CD4-positive, alpha-beta T cell (primary cell): ENCODE measurements at regions not wholly inside any gene's neighbourhood (a gene's known extent, or its start where the extent isn't known, plus 50 kb on each side); places are given as distances from the start of the nearest gene placed in this dataset.

Experiments
- ATAC-seq: fragments of 200-7000 bp; cut with Tn5 transposase; one replicate; pipeline ENCODE4 v1.10.0; 2022; ENCODE audit warnings: mild to moderate bottlenecking; ENCODE audit not compliant: poor library complexity
- CTCF ChIA-PET: fragments of 350-600 bp; sonication (Branson Sonifier 250); formaldehyde crosslinking; loops from one replicate; lab custom pipeline; 2021; ENCODE audit warnings: antibody characterized with exemption, inconsistent platforms; lab: Charles Lee
- POLR2A ChIA-PET: fragments of 350-600 bp; sonication (Branson Sonifier 250); formaldehyde crosslinking; loops from one replicate; lab custom pipeline; 2021; ENCODE audit warnings: antibody characterized with exemption, inconsistent platforms; lab: Charles Lee
- DNase-seq, 14 experiments: peaks; one replicate each; pipeline ENCODE4 v3.0.0-alpha.2; 2013 to 2020; ENCODE audit warnings: mixed read lengths in 2 of 14
- H3K27ac ChIP-seq, 2 donors: one replicate each; pipeline versions ENCODE4 v1.5.1 to v1.7.0; 2013; ENCODE audit warnings: low read length in 2 of 2, low read depth in 1 of 2, mild to moderate bottlenecking in 1 of 2
- H3K27me3 ChIP-seq, 2 experiments: 1 replicate in 1 of 2; 2 replicates in 1 of 2; pipeline versions ENCODE4 v1.6.1 to v1.7.0; 2013; ENCODE audit warnings: low read length in 2 of 2, control low read depth in 1 of 2, mild to moderate bottlenecking in 1 of 2, moderate library complexity in 1 of 2; ENCODE audit not compliant: insufficient read depth in 2 of 2, control insufficient read depth in 1 of 2
- H3K36me3 ChIP-seq: one replicate; pipeline ENCODE4 v1.6.1; 2013; ENCODE audit warnings: low read length, control low read depth; ENCODE audit not compliant: insufficient read depth
- H3K4me1 ChIP-seq: one replicate; pipeline ENCODE4 v1.6.1; 2013; ENCODE audit warnings: low read length, control low read depth; ENCODE audit not compliant: insufficient read depth
- H3K4me3 ChIP-seq: one replicate; pipeline ENCODE4 v1.5.1; 2013; ENCODE audit warnings: mild to moderate bottlenecking, low read length, moderate library complexity
- H3K9me3 ChIP-seq, 2 experiments: 1 replicate in 1 of 2; 2 replicates in 1 of 2; pipeline versions ENCODE4 v1.6.1 to v1.7.0; 2013; ENCODE audit warnings: low read length in 2 of 2, mild to moderate bottlenecking in 2 of 2, control low read depth in 1 of 2, moderate library complexity in 1 of 2; ENCODE audit not compliant: control insufficient read depth in 1 of 2, insufficient read depth in 1 of 2
- H3K27ac Mint-ChIP-seq: one replicate; pipeline ENCODE4 v1.8.0; 2020; ENCODE audit warnings: mixed read lengths
- H3K27me3 Mint-ChIP-seq: one replicate; pipeline ENCODE4 v1.8.0; 2021; ENCODE audit warnings: mixed read lengths
- H3K36me3 Mint-ChIP-seq: one replicate; pipeline ENCODE4 v1.8.0; 2021; ENCODE audit warnings: low read depth, mixed read lengths
- H3K4me1 Mint-ChIP-seq: one replicate; pipeline ENCODE4 v1.8.0; 2021; ENCODE audit warnings: low read depth, mixed read lengths
- H3K4me3 Mint-ChIP-seq: one replicate; pipeline ENCODE4 v1.8.0; 2020; ENCODE audit warnings: mild to moderate bottlenecking, mixed read lengths
- H3K9me3 Mint-ChIP-seq: one replicate; pipeline ENCODE4 v1.8.0; 2020; ENCODE audit warnings: mixed read lengths
- CTCF ChIP-seq: fragments of 200-600 bp; IDR thresholded peaks from one replicate; pipeline ENCODE4 v1.8.0; 2022; ENCODE audit warnings: antibody characterized with exemption, mild to moderate bottlenecking
- intact Hi-C, 2 experiments: fragments of 100-400 bp; cut with DNase I in 1 of 2; cut with micrococcal nuclease in 1 of 2; formaldehyde crosslinking; loops; one replicate each; pipeline versions ENCODE4 v1.15.1 to v1.9.0; 2023 to 2025; cut with DNase I, micrococcal nuclease

GRCh38 chr15:29473621-29474105 is 204.0 kb upstream of the NSMCE3 start:
- TF ChIP-seq CTCF = no peak
- no peak overlapping the region for H3K4me3 ChIP-seq
- Mint-ChIP-seq H3K9me3 (no peaks in the 10 kb centered on the region), H3K4me3 (no peak overlapping the region), H3K27me3 (peaks cover 4% of the 10 kb centered on the region), H3K27ac (no peak overlapping the region), H3K36me3 (no peaks in the 10 kb centered on the region), H3K4me1 (no peaks in the 10 kb centered on the region)
- peaks cover 0 to 9% of the 10 kb centered on the region in 2 experiments for H3K9me3 ChIP-seq
- ChIA-PET POLR2A (no interaction called here), CTCF (no interaction called here)
- H3K36me3 ChIP-seq = no peaks in the 10 kb centered on the region
- H3K27ac ChIP-seq = no peak overlapping the region
- ATAC-seq (no peak), DNase-seq (no peak)
- no peaks in the 10 kb centered on the region for H3K27me3 ChIP-seq
- intact Hi-C loops = loop anchor here in 1 of 2 experiments (5.0 kb wide), 1 partner anchor 1536 kb away; no protein-coding TSS in a partner anchor
- H3K4me1 ChIP-seq = no peaks in the 10 kb centered on the region

GRCh38 chr15:29472901-29473445 is 203.4 kb upstream of the NSMCE3 start:
- peaks cover 4% of the 10 kb centered on the region for H3K27me3 Mint-ChIP-seq
- intact Hi-C loops = loop anchor here in 1 of 2 experiments (5.0 kb wide), 1 partner anchor 1536 kb away; no protein-coding TSS in a partner anchor
- Histone ChIP-seq H3K4me1 (no peaks in the 10 kb centered on the region), H3K27ac (no peak overlapping the region), H3K36me3 (no peaks in the 10 kb centered on the region), H3K27me3 (no peaks in the 10 kb centered on the region), H3K4me3 (no peak overlapping the region), H3K9me3 (peaks cover 0 to 9% of the 10 kb centered on the region in 2 experiments)
- no peaks in the 10 kb centered on the region for H3K9me3 Mint-ChIP-seq
- no peak overlapping the region for H3K4me3 Mint-ChIP-seq
- H3K27ac Mint-ChIP-seq = no peak overlapping the region
- ATAC-seq = no peak
- no peaks in the 10 kb centered on the region for H3K36me3 Mint-ChIP-seq
- POLR2A ChIA-PET = no interaction called here
- H3K4me1 Mint-ChIP-seq = no peaks in the 10 kb centered on the region
- no peak for TF ChIP-seq CTCF
- no peak for DNase-seq
- CTCF ChIA-PET = no interaction called here

GRCh38 chr15:29471757-29472156 is 202.1 kb upstream of the NSMCE3 start:
- intact Hi-C loops = loop anchor here in 1 of 2 experiments (5.0 kb wide), 1 partner anchor 1534 kb away; no protein-coding TSS in a partner anchor
- no peaks in the 10 kb centered on the region for H3K9me3 Mint-ChIP-seq
- no peaks in the 10 kb centered on the region for H3K4me1 Mint-ChIP-seq
- no peak for TF ChIP-seq CTCF
- no peak overlapping the region for H3K27ac Mint-ChIP-seq
- H3K36me3 ChIP-seq = no peaks in the 10 kb centered on the region
- DNase-seq (no peak), ATAC-seq (no peak)
- peaks cover 0 to 9% of the 10 kb centered on the region in 2 experiments for H3K9me3 ChIP-seq
- H3K27me3 ChIP-seq = no peaks in the 10 kb centered on the region
- no peak overlapping the region for H3K27ac ChIP-seq
- H3K4me1 ChIP-seq = no peaks in the 10 kb centered on the region
- no peaks in the 10 kb centered on the region for H3K36me3 Mint-ChIP-seq
- ChIA-PET POLR2A (no interaction called here), CTCF (no interaction called here)
- no peaks in the 10 kb centered on the region for H3K27me3 Mint-ChIP-seq
- H3K4me3 Mint-ChIP-seq = no peak overlapping the region
- no peak overlapping the region for H3K4me3 ChIP-seq
